Renal pelvis (tissue), 1 donor: ENCODE measurements at regions not wholly inside any gene's neighbourhood (a gene's known extent, or its start where the extent isn't known, plus 50 kb on each side); places are given as distances from the start of the nearest gene placed in this dataset.
"Not testable (repeated sequence)": the region's sequence is repeated elsewhere in the genome, so short reads cannot be mapped to it uniquely, and the experiment has no call there.

Experiments
- DNase-seq: peaks from one replicate; pipeline ENCODE4 v3.0.0-alpha.2; 2013

DNA sequence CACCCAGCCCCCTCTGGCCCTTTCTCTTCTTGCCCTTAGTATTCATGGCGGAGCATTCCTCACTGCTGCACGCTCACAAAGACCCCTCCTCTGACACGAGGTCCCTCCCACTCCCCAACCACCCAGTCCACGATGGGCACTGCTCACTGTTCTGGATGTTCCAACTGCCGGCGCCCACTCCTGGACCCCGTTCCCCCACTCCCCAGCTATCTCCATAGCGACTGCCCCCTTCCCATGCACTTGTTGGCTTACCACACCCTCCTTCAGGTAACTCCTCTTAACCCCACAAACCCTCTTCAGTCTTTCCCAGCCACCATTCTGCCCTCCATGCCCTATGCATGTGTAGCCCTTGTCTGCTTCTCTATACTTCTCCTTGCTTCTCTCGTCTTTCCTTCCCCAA is 961.5 kb upstream of the DEFB115 start:
- not testable (repeated sequence) for DNase-seq

DNA sequence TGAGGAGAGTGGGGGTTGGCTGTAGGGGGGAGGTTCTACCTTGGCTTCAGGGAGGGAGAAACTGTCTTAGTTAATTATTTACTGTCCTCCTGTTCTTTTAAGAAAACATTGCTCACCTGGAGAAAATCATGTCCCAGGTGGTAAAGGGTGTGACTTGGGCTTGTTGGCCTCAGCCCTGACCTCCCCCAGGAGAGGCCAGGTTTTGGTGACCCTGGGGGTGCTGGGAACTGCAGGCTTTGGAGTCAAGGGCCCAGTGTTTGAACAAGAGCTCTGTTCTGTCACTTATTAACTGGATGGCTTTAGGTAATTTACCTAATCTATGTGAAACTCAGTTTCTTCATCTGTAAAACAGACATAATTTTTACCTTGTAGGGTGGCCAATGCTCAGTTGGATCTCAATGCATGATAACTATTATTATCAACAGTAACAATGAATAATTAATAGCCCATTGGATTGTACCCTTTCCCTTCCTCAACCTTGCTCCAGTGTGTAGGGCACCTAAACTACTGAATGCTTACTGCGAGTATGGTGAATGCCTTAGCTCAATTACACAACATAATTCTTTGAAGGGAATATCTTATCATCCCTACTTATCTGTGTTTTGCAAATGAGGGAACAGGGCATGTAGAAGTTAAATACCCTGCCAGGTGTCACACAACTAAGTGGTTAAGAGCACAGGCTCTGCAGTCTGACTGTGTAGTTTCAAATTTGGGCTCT is 959.4 kb upstream of the DEFB115 start:
- DNase-seq = not testable (repeated sequence)

- DNase-seq = not testable (repeated sequence)
These were observed 957.2 kb upstream of the DEFB115 start for GRCh38 chr20:30300220-30300642.

GRCh38 chr20:30302786-30303185 is 954.7 kb upstream of the DEFB115 start:
- not testable (repeated sequence) for DNase-seq

GRCh38 chr20:30309938-30310337 is 947.5 kb upstream of the DEFB115 start:
- DNase-seq = not testable (repeated sequence)

- DNase-seq = not testable (repeated sequence)
These were observed 947.1 kb upstream of the DEFB115 start for GRCh38 chr20:30310385-30310784.

DNA sequence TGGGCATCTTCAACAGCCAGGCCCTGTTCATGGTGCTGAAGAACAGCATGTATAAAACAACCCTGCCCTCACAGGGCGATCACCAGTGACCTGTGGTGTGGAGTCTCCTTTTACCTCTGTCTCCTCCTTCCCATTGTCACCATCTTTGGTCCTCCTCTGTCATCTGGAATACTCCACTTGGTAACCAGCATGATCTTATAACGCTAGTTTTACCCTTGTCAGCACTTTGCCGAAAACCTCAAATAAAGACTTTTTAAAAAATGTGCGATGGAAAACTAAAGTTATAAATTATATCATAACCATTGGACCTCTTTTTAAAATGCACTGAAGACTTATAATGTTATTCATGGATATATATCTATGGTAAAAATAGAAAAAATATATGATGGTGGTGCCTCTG is 945.2 kb upstream of the DEFB115 start:
- DNase-seq = not testable (repeated sequence)

GRCh38 chr20:30313660-30314059 is 943.8 kb upstream of the DEFB115 start:
- DNase-seq = not testable (repeated sequence)

GRCh38 chr20:30316063-30316462 is 941.4 kb upstream of the DEFB115 start:
- peak; percentile 9 for DNase-seq

GRCh38 chr20:30316532-30317299 is 940.7 kb upstream of the DEFB115 start:
- DNase-seq = not testable (repeated sequence)

GRCh38 chr20:30333744-30334143 is 923.7 kb upstream of the DEFB115 start:
- DNase-seq = not testable (repeated sequence)

DNA sequence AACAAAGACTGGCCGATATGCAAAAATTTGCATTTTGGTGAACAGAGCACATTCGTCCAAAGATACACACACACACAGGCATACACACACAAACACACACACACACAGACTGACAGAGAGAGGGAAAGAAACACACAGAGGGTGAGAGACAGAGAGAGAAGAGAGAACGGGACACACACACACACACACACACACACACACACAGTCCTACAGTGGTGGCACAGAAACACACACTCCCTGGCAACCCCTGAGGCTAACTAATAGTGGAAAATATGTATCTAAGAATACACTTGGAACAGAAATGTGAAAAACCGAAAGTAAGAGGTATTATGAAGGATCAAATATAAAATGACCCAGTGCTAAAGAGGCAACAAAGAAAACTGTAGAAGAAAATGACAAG is 919.9 kb upstream of the DEFB115 start:
- DNase-seq = not testable (repeated sequence)

DNA sequence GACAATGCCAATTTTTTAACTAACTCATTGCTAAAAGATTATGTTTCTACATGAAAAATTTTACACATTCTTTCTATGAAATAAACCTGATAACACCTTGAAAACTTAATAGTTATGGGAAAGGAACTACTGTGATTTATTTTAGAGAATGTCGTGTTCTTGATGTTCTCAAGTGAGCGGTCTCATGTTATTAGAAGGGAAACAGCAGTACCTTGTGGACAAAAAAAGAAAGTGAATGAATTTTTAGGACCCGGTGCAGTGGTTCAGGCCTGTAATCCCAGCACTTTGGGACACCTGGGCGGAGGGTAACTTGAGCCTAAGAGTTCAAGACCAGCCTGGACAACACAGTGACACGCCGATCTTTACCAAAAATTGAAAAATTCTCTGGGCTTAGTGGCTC is 908.5 kb upstream of the DEFB115 start:
- peak; percentile 8 for DNase-seq

- DNase-seq = not testable (repeated sequence)
These were observed 900.5 kb upstream of the DEFB115 start for GRCh38 chr20:30356854-30357467.

DNA sequence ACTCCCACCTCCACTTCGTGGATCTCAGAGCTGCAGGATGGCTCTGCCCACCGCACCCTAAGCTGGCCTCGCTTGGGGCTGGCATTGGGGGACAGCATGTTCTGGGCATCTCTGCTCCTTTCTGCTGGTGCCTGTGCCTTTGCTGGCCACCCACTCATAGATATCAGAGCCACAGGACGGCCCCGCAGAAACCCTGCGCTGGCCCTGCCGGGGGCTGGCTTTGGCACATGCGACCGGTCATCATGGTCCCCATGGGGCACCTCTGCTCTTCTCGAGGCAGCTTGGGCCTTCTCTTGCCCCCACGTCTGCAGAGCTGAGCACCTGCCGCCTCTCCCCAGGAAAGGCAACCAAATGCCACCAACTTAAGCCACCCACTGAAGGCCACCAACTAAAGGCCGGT is 895.7 kb upstream of the DEFB115 start:
- DNase-seq = not testable (repeated sequence)

GRCh38 chr20:30376430-30376766 is 881.1 kb upstream of the DEFB115 start:
- not testable (repeated sequence) for DNase-seq

DNA sequence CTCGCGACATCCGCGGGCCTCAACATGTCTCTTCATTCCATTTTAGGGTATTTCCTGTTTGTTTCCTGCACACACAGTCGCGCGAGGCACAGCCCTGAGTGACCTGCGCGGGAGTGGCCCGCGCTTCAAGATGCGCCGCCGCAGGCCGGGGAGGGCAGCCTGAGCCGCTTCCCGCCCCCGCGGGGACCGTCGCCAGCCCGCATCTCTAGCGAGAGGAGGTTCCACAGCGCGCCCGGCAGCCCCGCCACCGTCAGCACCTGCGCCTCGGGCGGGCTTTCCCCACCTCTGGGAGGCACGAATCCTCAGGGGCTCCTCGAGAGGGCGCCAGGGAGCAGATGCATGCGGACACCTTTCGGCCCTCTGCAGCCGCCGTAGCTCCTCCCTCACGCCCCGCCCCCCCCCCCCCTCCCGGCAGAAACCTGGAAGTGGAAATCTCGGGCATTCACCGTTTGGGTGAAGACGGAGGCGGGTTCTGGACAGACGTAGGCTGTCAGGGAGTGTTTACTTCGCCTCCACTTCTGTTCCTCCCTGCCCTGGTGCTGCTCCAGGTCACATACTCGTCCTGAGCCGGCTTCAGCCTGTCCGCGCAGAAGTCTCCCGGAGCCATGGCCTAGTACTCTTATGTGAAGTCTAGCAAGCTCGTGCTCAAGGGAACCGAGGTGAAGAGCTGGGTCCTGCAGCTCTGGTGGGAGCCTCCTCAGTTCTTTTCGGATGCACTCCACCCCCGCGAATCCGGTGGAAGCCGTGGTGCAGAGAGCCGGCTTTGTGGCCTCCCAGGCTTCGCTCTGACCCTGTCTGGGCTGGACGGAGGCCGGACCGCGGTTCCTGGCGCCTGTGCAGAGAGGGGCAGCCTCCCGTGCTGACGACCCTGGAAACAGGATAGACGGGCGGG is 880.5 kb upstream of the DEFB115 start:
- peak; percentile 65 for DNase-seq

DNA sequence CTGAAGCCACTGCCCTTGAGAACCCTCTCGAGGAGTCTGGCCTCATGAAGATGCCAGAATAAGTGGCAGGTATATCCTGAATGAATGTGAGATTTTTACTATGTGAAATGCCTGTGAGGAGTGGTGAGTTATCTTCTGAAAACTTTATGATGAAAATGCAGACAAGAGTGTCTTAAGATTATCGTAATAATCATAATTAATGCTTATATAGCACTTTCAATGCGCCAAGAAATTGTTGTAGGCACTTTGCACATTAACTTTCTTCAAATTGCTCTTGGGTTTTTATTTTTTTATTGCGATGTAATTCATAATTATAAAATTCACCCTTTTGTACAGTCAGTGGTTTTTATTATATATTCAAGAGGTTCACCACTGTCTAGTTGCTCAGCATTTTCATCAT is 879.1 kb upstream of the DEFB115 start:
- not testable (repeated sequence) for DNase-seq

GRCh38 chr20:30378721-30379120 is 878.7 kb upstream of the DEFB115 start:
- not testable (repeated sequence) for DNase-seq

GRCh38 chr20:30384841-30385240 is 872.6 kb upstream of the DEFB115 start:
- not testable (repeated sequence) for DNase-seq

- DNase-seq = not testable (repeated sequence)
These were observed 871.4 kb upstream of the DEFB115 start for GRCh38 chr20:30386099-30386498.

DNA sequence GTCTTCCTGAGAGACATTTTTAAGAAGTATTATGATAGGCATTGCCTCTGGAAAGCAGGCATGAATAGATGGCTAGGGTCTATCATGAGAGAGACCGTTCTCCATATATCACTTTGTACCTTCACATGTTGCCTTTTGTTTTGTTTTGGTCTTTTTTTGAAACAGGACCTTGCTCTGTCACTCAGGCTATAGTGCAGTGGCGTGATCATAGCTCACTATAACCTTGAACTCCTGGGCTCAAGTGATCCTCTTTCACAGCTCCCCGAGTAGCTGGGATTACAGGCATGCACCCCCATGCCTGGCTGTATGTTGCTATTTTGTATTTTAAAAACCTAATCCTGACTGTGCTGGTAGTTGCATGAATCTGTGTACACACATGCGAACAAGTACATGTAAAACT is 869.6 kb upstream of the DEFB115 start:
- not testable (repeated sequence) for DNase-seq
